Stimulated activated CD8-positive, alpha-beta memory T cell treated with anti-CD3 and anti-CD28 coated beads, Interleukin-7, amount 100 ng/mL, for 4 hours (primary cell): ENCODE measurements at regions not wholly inside any gene's neighbourhood (a gene's known extent, or its start where the extent isn't known, plus 50 kb on each side); places are given as distances from the start of the nearest gene placed in this dataset.
"Not testable (repeated sequence)": the region's sequence is repeated elsewhere in the genome, so short reads cannot be mapped to it uniquely, and the experiment has no call there.

Experiments used
- DNase-seq, 2 donors: peaks; one replicate each; pipeline ENCODE4 v3.0.0-alpha.2; 2020; ENCODE audit warnings: low read depth in 2 of 2

DNA sequence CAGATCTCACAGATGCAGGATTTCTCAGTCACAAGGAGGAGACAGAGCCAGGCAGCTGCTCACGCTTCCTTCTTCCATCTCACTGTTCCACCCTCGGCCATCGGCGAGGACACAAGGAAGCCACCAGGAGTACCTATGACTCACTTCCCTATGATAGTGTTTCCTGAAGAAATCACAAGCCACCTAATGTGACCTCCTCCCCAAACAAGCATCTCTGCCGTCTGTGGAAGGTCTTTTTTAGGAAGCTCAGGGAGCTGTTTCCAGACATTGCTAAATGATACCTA, 672.7 kb downstream of the TBC1D22A start:
- DNase-seq = no peak

GRCh38 chr22:47434336-47435203, 672.1 kb downstream of the TBC1D22A start:
- no peak for DNase-seq

DNA sequence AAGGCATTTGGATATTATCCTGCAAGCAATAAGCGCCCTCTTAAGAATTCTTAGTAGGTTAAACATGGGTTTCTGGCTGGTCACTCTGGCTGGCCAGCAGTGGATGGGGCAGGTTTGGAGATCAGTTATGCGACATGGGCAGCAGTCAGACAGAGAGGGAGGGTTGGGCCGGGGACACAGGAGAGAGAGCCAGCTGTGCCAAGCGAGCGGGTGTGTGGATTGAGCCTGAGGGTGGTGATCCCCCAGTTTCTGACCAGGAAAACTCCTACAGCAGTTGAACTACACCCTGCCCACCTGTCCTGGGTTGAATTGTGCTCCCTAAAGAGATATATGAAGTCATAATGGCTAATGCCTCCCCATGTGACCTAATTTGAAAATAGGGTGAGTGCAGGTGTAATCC, 671.2 kb downstream of the TBC1D22A start:
- no peak for DNase-seq

DNA sequence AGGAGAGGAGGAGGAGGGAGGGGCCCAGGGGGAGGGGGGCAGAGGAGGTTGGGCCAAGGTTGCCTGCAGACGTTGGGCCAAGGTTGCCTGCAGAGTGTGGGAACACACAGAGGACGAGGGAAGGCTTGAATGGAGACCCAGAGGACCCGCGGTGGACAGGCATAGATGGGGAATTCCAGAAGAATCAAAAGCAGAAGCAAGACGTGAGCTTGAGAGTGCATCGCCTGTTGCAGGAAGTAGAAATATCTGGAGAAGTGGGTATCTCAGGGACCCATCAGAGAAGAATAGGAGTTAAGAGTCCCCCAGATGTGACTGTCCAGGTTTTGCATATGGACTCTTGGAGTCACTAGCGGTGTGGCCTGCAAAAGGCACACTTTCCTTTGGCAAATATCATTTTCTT, 670.2 kb downstream of the TBC1D22A start:
- no peak for DNase-seq

DNA sequence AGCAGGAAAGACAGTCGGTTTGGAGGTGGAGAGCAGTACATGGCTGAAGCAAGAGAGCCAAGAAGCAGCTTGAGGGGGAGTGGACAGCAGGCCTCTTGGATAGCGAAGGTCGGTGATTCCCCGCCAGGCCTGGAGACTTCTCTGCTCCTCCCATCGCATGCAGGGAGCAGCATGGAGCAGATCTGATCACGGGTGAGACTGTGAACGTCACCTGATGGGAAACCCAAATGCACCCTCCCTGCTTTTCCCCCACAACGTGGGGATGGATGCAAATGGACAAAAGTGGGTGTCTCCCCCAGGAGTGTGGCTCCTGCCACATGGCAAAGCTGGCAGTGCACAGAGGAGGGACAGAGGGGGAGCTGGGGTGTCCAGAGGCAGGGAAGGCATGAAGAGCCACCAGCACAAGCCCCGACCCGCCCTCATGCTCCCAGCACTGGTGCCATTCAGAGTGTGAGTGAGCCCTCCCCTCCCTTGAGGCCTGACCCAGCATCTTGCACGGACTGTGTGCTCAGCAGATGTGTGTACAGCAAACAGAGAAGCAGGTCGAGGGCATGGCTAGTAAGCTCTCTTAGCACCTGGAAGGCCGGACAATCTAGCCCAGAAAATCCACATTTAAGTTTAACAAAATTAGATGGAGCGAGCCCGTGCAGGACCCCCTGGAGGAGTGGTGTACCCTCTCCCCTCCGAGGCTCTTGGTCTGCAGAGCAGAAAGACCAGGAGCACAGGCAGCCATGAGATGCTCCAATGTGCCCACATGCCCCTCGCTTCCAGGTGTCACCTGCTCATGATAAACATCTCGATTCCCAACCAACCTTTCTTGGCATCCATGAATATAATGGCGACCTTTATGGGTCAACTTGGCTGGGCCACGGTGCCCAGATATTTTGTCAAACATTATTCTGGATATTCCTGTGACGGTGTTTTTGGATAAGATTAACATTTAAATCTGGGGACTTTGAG, 661.7 kb downstream of the TBC1D22A start:
- no peak for DNase-seq

DNA sequence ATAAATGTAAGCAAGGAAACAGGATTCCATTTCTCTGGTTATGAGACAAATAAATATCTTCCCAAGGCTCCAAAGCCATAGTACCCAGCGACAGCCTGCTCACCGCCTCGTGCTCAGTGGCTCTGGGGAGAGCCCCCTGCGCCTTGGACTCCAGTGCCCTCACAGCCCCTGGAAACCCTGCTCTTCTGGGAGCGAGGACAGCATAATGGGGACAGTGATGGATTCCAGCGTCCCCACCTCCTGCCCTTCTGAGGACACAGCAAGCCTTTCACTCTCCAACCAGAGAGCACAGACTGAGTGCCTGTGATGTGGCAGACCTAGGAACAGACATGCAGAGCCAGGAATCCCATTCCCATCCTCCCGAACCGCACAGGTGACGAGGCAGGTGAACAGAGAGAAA, 660.8 kb downstream of the TBC1D22A start:
- DNase-seq = no peak

GRCh38 chr22:47422736-47423135, 660.3 kb downstream of the TBC1D22A start:
- no peak for DNase-seq

DNA sequence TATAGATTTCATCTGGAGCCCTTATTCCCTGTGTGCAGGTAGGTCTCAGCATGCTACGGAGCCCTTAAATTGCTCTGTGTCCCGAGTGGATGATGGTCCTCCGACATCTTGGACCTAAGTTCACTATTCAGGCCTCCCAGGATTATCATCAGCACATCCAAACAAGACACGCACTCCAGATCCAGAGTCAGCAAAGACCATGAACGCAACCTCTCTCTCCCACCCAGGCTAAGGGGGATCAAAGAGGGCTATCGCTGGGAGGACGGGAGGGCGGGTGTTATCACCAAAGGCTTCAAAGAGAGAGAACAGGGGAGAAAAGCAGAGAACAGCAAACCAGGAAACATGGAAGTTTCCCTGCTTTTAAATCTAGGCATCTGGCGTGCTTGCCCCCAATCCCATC, 659.4 kb downstream of the TBC1D22A start:
- no peak for DNase-seq

GRCh38 chr22:47420211-47420610, 657.8 kb downstream of the TBC1D22A start:
- DNase-seq = no peak

DNA sequence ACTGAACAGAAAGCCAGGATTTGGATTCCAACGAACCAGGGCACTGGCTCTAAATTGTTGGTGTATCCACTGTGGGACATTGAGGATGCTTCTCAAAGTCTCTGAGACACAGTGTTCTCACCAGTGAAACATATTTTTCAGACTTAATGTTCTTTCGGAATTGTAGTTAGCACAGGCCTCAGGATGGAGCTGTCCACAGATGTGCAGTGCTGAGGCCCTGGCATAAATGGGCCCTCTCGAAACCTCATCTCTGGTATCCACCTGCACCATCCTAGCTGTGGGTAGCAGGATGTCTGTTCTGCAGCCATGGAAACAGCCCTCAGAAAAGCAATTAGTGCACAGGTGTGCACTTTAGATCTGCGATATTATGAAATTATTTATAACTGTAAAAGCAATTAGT, 656.8 kb downstream of the TBC1D22A start:
- DNase-seq = no peak

DNA sequence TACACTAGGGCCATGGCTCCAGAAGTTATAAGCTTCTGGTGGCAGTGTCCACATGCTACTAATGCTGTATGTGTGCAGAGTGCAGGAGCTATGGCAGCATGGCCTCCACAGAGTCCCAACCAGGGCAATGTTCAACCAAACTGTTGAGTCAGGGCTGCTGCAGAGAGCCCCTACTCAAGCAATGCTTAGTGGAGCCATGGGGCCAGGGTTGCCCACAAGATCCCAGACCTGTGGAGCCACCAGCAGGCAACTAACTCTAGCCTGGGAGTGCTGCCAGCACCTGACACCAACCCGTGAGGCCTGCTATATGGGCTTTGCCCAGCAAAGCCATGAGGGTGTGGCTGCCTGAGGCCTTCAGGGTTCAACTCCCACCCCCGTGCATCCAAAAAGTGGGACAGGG, 655.2 kb downstream of the TBC1D22A start:
- no peak for DNase-seq

DNA sequence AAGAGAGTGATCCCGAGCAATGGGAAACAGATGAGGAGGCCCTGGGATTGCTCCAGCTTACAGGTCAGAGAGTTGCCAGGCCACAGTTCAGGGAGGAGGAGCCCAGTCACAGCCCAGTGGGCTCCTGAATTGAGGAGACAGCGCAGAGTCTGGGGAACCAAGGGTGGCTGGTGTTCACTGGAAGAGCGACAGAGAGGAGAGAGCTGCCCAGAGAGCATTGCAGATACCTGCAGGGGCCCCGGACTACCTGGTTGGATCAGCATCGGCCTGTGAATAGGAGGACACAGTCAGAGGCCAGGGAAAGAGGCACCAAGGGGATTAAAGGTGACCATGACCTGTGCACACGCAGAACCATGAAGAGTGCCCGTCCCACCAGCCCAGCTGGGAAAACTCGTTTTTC, 648.6 kb downstream of the TBC1D22A start:
- no peak for DNase-seq

DNA sequence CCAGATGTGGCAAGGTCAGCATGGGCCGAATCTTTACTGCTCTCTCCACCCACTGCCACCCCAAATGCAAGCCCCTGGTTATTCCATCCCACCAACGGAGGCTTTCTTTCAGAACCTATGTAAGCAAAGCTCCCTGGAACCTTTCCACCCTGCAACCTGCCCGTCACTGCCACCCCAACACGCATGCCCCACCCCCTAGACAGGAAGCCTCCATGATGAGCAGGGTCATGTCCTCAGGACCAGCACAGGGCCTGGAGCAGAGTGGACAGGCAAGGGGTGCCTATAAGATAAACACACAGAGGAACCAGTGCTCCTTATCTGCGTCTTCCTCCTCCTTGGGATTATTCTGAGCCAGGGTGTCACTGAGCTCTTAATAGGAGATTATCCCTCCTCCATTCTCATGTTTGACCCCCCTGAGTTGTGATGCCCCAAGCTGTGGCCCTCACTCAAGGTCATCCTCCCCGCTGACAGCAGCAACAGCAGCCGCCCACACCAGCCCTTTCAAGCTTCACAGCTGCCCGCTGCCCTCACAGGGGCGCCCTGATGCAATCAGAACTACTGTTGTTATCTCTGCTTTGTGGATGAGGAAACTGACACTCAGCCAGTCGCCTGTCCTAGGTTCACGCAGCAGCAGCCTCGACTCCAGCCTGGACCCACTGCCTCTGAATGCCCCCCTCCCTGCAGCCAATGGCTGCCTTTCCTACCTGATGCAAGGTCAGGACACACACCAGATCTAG, 647.3 kb downstream of the TBC1D22A start:
- no peak for DNase-seq

DNA sequence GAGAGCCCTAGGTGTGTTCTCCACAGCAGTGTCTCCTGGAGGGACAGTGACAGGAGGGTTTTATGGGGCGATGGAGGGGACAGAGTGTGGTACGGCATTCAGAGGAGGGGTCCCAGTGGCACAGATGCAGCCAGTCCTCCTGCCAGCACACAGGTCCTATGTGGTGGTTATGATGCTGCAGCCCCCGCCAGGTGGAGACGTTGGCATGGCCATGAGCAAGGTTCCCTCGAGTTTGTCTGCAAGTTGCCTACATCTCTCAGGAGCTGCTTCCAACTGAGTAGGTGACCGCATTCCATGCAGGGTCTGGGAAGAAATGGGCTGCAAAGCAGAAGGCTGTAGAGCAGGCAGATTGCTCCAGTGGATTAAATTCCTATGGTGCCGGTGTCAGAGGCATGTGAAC, 646.0 kb downstream of the TBC1D22A start:
- DNase-seq = no peak

- DNase-seq = no peak
Measured at GRCh38 chr22:47407461-47408025, 645.1 kb downstream of the TBC1D22A start.

DNA sequence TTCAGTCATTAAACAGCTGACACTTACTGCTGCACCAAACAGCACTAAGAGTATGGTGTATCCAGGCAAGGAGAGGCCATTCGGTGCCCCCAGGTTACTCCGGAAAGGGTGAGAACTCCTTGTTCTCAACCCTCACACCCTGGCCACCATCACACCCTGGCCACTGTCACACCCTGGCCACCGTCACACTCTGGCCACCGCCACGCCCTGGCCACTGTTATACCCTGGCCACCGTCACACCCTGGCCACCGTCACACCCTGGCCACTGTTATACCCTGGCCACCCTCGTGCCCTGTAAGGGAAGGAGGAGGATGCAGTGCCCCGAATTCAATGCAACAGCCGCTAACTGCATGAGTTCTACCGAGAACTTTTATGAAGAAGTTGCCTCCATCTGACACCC, 644.4 kb downstream of the TBC1D22A start:
- DNase-seq = no peak

DNA sequence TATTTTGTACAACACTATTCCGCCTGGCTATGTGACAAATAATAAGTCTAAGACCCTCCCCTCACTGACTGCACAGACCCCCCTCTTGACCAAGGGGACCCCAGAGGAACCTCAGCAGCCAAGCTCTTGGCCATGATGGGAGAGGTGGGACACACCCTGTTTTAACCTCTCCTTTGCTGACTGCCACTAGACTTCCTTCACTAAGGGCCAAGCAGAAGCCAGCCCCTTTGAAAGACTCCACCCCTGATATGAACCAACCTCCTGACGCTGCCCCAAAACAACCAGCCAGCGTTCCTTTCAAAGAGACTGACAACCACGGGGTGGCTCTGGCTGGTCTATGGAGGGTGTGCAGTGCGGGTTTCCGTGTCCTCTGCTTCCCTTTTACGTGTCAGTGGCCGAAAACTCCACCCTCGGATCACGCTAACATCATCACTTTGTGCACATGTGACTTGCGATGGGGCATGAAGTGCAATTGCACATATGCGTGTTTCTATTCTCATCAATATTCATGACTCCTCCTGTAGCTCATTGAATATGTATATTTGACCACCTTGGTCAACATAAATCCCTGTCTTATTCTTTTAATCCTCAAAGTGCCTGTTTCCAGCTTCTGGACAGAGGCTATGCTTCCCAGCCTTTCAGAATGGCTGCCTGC, 643.9 kb downstream of the TBC1D22A start:
- no peak for DNase-seq

GRCh38 chr22:47405222-47405621, 642.8 kb downstream of the TBC1D22A start:
- not testable (repeated sequence) for DNase-seq

- DNase-seq = no peak
Measured at GRCh38 chr22:47402876-47403525, 640.6 kb downstream of the TBC1D22A start.

DNA sequence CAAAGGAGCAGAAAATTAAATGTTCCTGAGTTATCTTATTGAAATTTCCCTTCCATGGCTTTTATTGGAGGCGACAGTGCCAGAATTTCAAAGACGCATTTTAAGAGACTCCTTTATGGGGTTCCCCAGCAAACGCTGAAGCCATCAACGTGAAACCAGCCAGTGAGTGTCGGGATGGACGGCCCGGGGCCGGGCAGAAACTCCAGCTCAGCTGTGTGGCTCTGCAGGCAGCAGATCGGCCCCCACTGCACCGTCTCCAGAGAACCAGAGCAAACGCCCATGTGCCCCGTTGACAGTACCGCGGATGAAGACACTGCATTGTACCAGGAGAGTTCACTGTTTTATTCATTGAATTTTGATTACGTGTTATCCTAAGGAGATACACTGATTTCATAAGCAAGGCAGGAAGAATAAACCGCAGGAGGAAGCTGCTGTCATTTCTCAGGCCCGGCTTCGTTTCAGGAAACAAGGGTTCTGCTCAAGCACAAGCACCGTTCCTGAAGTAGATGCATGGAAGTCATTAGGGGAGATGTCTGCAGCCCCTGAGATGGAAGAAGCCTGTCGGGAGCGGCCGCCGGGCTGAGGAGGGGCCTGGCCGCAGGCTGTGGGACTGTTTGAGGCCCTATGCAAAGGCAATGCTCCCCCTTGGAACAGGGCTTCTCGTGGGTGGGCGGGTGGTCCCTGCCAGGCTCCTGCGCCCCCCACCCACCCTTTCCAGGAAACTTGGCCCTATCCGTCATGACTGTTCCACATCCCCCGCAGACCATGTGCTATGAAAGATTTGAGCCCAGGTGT, 639.7 kb downstream of the TBC1D22A start:
- DNase-seq = no peak
